SK-N-SH (cell line): ENCODE measurements at regions not wholly inside any gene's neighbourhood (a gene's known extent, or its start where the extent isn't known, plus 50 kb on each side); places are given as distances from the start of the nearest gene placed in this dataset.

Experiments
- CTCF ChIA-PET: fragments of 300-600, 350-600 bp; formaldehyde crosslinking; extraction: SDS; loops from one replicate; lab custom pipeline; 2021; lab: Yijun Ruan, JAX
- POLR2A ChIA-PET: fragments of 350-600 bp; sonication (Branson Sonifier 250); formaldehyde crosslinking; extraction: SDS; loops from one replicate; lab custom pipeline; 2020; ENCODE audit warnings: antibody characterized with exemption, inconsistent platforms; lab: Yijun Ruan, JAX
- DNase-seq: peaks from one replicate; pipeline ENCODE4 v3.0.0; 2012
- H2AFZ ChIP-seq: fragments of 200-600 bp; sonication (generic); 2 replicates; pipeline ENCODE4 v1.8.1; 2016; ENCODE audit warnings: antibody characterized with exemption, mild to moderate bottlenecking, low read depth
- H3F3A ChIP-seq: fragments of 200-600 bp; sonication (generic); replicated peaks from 2 replicates; pipeline ENCODE3; 2016; ENCODE audit warnings: antibody characterized with exemption, mild to moderate bottlenecking; ENCODE audit not compliant: insufficient read depth
- H3K27ac ChIP-seq, 2 experiments: fragments of 200-500 bp in 1 of 2; fragments of 200-600 bp in 1 of 2; sonication (Bioruptor generic) in 1 of 2; sonication (generic), shearing (Covaris generic) in 1 of 2; 2 replicates each; pipeline versions ENCODE4 v1.5.1 to v1.6.1; 2014 to 2016; ENCODE audit warnings: low read depth in 2 of 2, inconsistent platforms in 1 of 2, low read length in 1 of 2, mild to moderate bottlenecking in 1 of 2, mixed read lengths in 1 of 2
- H3K27me3 ChIP-seq: fragments of 200-600 bp; sonication (generic), shearing (Covaris generic); 2 replicates; pipeline ENCODE4 v1.6.1; 2016; ENCODE audit warnings: mixed run types; ENCODE audit not compliant: insufficient read depth
- H3K36me3 ChIP-seq, 2 experiments: fragments of 200-500 bp in 1 of 2; fragments of 200-600 bp in 1 of 2; sonication (Bioruptor generic) in 1 of 2; sonication (generic) in 1 of 2; replicated peaks in 1 of 2; 2 replicates each; pipeline versions ENCODE3 to v1.5.1; 2014 to 2016; ENCODE audit warnings: low read length in 1 of 2, mild to moderate bottlenecking in 1 of 2; ENCODE audit not compliant: insufficient read depth in 2 of 2, control insufficient read depth in 1 of 2
- H3K4me1 ChIP-seq, 2 experiments: fragments of 200-500 bp in 1 of 2; fragments of 200-600 bp in 1 of 2; sonication (Bioruptor generic) in 1 of 2; sonication (generic), shearing (Covaris generic) in 1 of 2; 2 replicates each; pipeline versions ENCODE4 v1.5.1 to v1.6.1; 2014 to 2016; ENCODE audit warnings: low read depth in 1 of 2, low read length in 1 of 2, mixed run types in 1 of 2; ENCODE audit not compliant: insufficient read depth in 2 of 2, control insufficient read depth in 1 of 2
- H3K4me2 ChIP-seq: fragments of 200-600 bp; sonication (generic), shearing (Covaris generic); 2 replicates; pipeline ENCODE4 v1.6.1; 2017; ENCODE audit warnings: mixed run types
- H3K4me3 ChIP-seq, 2 experiments: fragments of 200-500 bp in 1 of 2; fragments of 200-600 bp in 1 of 2; sonication (Bioruptor generic) in 1 of 2; sonication (generic), shearing (Covaris generic) in 1 of 2; 2 replicates each; pipeline versions ENCODE4 v1.5.1 to v1.8.1; 2014 to 2016; ENCODE audit warnings: low read depth in 2 of 2, inconsistent platforms in 1 of 2, low read length in 1 of 2, mild to moderate bottlenecking in 1 of 2, mixed read lengths in 1 of 2, moderate library complexity in 1 of 2
- H3K79me2 ChIP-seq: fragments of 200-600 bp; sonication (generic); 2 replicates; pipeline ENCODE4 v1.8.1; 2017; ENCODE audit warnings: mild to moderate bottlenecking; ENCODE audit not compliant: insufficient read depth
- H3K9ac ChIP-seq: fragments of 200-600 bp; sonication (generic); 2 replicates; pipeline ENCODE4 v1.6.1; 2017; ENCODE audit warnings: mixed run types
- H3K9me2 ChIP-seq: fragments of 200-600 bp; sonication (generic); 2 replicates; pipeline ENCODE4 v1.6.1; 2017; ENCODE audit warnings: mixed run types
- H3K9me3 ChIP-seq: fragments of 200-600 bp; sonication (generic); 2 replicates; pipeline ENCODE4 v1.6.1; 2017; ENCODE audit warnings: mixed run types, mild to moderate bottlenecking, moderate library complexity
- H4K20me1 ChIP-seq: fragments of 200-600 bp; sonication (generic); 2 replicates; pipeline ENCODE4 v1.6.1; 2017; ENCODE audit warnings: mild to moderate bottlenecking, mixed run types; ENCODE audit not compliant: insufficient read depth
- CHD2 ChIP-seq: fragments of 150-350 bp; IDR thresholded peaks from 2 replicates; pipeline ENCODE4 v1.6.1; 2018; ENCODE audit warnings: low read length; ENCODE audit not compliant: partially characterized antibody
- ELF1 ChIP-seq: IDR thresholded peaks from 2 replicates; pipeline ENCODE4 v1.4.0; 2012
- EZH2phosphoT487 ChIP-seq: fragments of 200-600 bp; sonication (generic); IDR thresholded peaks from 2 replicates; pipeline ENCODE4 v1.6.1; 2017; ENCODE audit warnings: low read depth, mixed run types, mild to moderate bottlenecking, antibody characterized with exemption, moderate library complexity, borderline replicate concordance
- FOSL2 ChIP-seq: IDR thresholded peaks from 2 replicates; pipeline ENCODE4 v1.4.0; 2012; ENCODE audit warnings: low read depth, mild to moderate bottlenecking, moderate library complexity, borderline replicate concordance
- FOXJ3 ChIP-seq: sonication (generic); formaldehyde crosslinking; IDR thresholded peaks from 2 replicates; pipeline ENCODE4 v1.5.1; 2020; ENCODE audit warnings: mild to moderate bottlenecking, missing genetic modification reagents
- JUND ChIP-seq: IDR thresholded peaks from 2 replicates; pipeline ENCODE4 v1.4.0; 2012
- MAX ChIP-seq: IDR thresholded peaks from 2 replicates; pipeline ENCODE4 v1.4.0; 2012; ENCODE audit warnings: low read depth
- POLR2AphosphoS5 ChIP-seq: IDR thresholded peaks from 2 replicates; pipeline ENCODE4 v1.6.1; 2012; ENCODE audit warnings: low read depth, low read length
- RCOR1 ChIP-seq: fragments of 150-350 bp; IDR thresholded peaks from 2 replicates; pipeline ENCODE4 v1.6.1; 2017; ENCODE audit warnings: antibody characterized with exemption, low read length
- RFX5 ChIP-seq: IDR thresholded peaks from 2 replicates; pipeline ENCODE4 v1.6.1; 2012; ENCODE audit warnings: mild to moderate bottlenecking, improper control_type of control experiment, low read length
- RXRA ChIP-seq: IDR thresholded peaks from 2 replicates; pipeline ENCODE4 v1.4.0; 2012; ENCODE audit warnings: low read depth, mild to moderate bottlenecking, borderline replicate concordance
- SMC3 ChIP-seq: IDR thresholded peaks from 2 replicates; pipeline ENCODE4 v1.6.1; 2012; ENCODE audit warnings: low read depth, low read length, improper control_type of control experiment
- TAF1 ChIP-seq: IDR thresholded peaks from 2 replicates; pipeline ENCODE4 v1.6.1; 2012; ENCODE audit warnings: low read depth, mild to moderate bottlenecking, low read length, moderate library complexity, borderline replicate concordance
- TCF12 ChIP-seq: IDR thresholded peaks from 2 replicates; pipeline ENCODE4 v1.4.0; 2012
- TEAD4 ChIP-seq: IDR thresholded peaks from 2 replicates; pipeline ENCODE4 v1.4.0; 2012; ENCODE audit warnings: mild to moderate bottlenecking, borderline replicate concordance; ENCODE audit not compliant: insufficient read depth
- YY1 ChIP-seq: IDR thresholded peaks from 2 replicates; pipeline ENCODE4 v1.4.0; 2012; ENCODE audit warnings: low read depth, mild to moderate bottlenecking
- WGBS: methylation state at CpG from one replicate; pipeline ENCODE4 v1.1.6; 2017; ENCODE audit warnings: low lambda C conversion rate; 5-methylcytosine and 5-hydroxymethylcytosine counted together
- TF ChIP-seq, protein P1 (sequence below): IDR thresholded peaks from 2 replicates; pipeline ENCODE4 v1.4.0; 2012; ENCODE audit warnings: low read depth, borderline replicate concordance
- TF ChIP-seq, protein P2 (sequence below): fragments of 150-350 bp; IDR thresholded peaks from 2 replicates; pipeline ENCODE4 v1.6.1; 2016; ENCODE audit warnings: mild to moderate bottlenecking, low read depth, low read length

DNA sequence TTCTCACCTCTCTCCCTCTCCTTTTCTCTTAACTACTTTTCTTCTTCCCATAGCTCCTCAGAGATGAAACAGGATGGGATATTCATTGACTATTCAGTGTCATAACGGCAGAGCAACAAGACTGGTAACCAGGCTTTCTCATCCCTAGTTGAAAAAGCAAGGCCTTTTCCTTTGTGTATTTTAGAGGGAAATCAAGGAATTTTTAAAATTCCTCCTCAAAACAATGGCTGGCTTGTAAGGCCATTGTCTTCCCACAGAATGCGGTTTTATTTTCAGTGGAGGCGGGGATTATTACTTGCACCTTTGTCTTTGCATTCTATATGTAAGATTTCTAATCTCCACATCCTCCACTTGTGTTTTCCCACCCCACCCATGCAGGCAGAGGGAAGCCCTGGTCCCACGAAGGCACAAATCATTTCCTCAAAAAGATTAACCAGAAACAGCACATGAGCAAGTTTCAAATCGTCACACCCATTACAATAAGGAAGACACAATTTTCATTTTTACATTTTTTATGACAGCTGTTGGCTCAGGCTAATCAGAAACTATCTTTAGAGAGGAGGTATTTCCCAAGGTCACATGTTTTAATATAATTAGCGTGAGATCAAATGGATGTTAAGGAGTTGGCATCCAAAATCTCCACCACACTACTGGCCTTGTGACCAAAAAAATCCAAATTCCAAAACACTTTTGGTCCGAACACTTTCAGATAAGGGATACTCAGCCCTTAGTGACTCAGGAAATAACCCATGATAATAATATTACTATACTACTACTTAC is 53.0 kb upstream of the KDR start:
- ChIA-PET POLR2A (no interaction called here), CTCF (no interaction called here)
- no peak overlapping the region for H3K9ac ChIP-seq
- no peak overlapping the region for H3K27ac ChIP-seq
- no peaks in the 10 kb centered on the region for H3K27me3 ChIP-seq
- WGBS: 77% methylated on average over 7 of the region's 7 CpGs
- no peaks in the 10 kb centered on the region for H3K36me3 ChIP-seq
- TF ChIP-seq, protein P1, sequence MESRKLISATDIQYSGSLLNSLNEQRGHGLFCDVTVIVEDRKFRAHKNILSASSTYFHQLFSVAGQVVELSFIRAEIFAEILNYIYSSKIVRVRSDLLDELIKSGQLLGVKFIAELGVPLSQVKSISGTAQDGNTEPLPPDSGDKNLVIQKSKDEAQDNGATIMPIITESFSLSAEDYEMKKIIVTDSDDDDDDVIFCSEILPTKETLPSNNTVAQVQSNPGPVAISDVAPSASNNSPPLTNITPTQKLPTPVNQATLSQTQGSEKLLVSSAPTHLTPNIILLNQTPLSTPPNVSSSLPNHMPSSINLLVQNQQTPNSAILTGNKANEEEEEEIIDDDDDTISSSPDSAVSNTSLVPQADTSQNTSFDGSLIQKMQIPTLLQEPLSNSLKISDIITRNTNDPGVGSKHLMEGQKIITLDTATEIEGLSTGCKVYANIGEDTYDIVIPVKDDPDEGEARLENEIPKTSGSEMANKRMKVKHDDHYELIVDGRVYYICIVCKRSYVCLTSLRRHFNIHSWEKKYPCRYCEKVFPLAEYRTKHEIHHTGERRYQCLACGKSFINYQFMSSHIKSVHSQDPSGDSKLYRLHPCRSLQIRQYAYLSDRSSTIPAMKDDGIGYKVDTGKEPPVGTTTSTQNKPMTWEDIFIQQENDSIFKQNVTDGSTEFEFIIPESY: no peak
- TF ChIP-seq, protein P2, sequence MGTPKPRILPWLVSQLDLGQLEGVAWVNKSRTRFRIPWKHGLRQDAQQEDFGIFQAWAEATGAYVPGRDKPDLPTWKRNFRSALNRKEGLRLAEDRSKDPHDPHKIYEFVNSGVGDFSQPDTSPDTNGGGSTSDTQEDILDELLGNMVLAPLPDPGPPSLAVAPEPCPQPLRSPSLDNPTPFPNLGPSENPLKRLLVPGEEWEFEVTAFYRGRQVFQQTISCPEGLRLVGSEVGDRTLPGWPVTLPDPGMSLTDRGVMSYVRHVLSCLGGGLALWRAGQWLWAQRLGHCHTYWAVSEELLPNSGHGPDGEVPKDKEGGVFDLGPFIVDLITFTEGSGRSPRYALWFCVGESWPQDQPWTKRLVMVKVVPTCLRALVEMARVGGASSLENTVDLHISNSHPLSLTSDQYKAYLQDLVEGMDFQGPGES: no peak
- TF ChIP-seq ELF1 (no peak), MAX (no peak), TAF1 (no peak), FOSL2 (no peak), RFX5 (no peak), FOXJ3 (CRISPR knock-in tag) (no peak)
- no peak for DNase-seq
- H3K9me3 ChIP-seq: no peaks in the 10 kb centered on the region
- H4K20me1 ChIP-seq: no peaks in the 10 kb centered on the region
- H3K4me2 ChIP-seq: no peak overlapping the region
- no peak overlapping the region for H2AFZ ChIP-seq
- H3F3A ChIP-seq: peaks cover 11% of the 10 kb centered on the region
- no peaks in the 10 kb centered on the region for H3K9me2 ChIP-seq
- no peaks in the 10 kb centered on the region for H3K79me2 ChIP-seq
- no peak overlapping the region for H3K4me3 ChIP-seq
- peaks cover 0 to 18% of the 10 kb centered on the region in 2 experiments; a peak in 3 of 4 replicates for H3K4me1 ChIP-seq

DNA sequence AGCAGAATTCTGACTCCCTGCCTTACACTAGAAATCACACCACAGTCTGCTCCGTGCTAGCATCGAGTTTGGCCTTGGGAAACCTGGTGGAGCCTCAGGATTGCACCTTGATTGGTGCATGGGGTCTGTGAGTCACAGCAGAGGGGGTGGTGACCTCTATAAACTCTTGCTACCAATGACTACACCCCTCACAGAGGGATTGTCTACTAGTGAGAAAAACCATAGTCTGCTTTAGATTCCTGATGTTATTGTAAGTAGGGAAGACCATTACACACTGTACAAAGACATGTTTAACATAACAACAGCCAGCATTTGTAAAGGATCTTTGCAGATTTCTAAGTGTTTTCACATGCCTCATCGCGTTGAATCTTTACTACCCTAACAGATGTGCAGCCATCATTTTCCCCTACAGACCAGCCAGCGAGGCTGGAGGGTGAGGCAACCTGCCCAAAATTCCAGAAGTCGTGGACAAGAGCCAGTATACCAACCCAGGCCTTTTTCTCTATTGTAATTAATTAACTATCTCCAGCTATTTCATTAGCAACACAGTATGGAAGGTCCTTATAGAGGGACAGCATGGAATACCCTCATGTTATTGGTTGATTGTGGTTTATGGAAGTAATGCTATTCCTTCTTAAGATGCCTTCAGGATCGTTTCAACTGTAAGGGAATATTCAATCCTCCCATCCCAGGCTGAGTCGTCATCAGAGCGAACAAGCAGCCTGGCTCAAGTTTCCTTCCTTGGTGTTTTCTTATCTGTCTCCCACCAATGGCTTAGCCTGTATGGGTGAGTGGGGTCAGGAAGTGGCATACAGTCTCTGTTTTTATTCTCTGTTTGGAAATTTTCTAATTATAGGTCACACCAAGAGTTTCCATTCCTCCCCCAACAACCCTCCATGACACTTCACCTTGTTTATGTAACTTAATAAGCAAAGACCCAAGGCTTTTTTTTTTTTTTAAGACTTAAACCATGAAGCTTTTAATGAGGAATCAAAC is 55.9 kb upstream of the KDR start:
- no peak overlapping the region for H3K4me2 ChIP-seq
- no peak overlapping the region for H2AFZ ChIP-seq
- peaks cover 19% of the 10 kb centered on the region for H3F3A ChIP-seq
- POLR2A ChIA-PET: no interaction called here
- TF ChIP-seq RXRA (no peak), RFX5 (no peak), TCF12 (no peak), POLR2AphosphoS5 (no peak), MAX (no peak), EZH2phosphoT487 (no peak), SMC3 (no peak), YY1 (no peak), TEAD4 (no peak), RCOR1 (no peak), CHD2 (no peak), TAF1 (no peak), JUND (no peak)
- TF ChIP-seq, protein P2: no peak
- no peaks in the 10 kb centered on the region for H3K9me3 ChIP-seq
- no peaks in the 10 kb centered on the region for H3K36me3 ChIP-seq
- H3K27ac ChIP-seq: no peak overlapping the region
- no peaks in the 10 kb centered on the region for H3K27me3 ChIP-seq
- WGBS: 71% methylated on average over 9 of the region's 9 CpGs
- no peaks in the 10 kb centered on the region for H3K9me2 ChIP-seq
- no peak for DNase-seq
- no peaks in the 10 kb centered on the region for H3K79me2 ChIP-seq
- no peak overlapping the region for H3K9ac ChIP-seq
- CTCF ChIA-PET: no interaction called here
- H3K4me1 ChIP-seq: peaks cover 0 to 19% of the 10 kb centered on the region in 2 experiments; a peak in 2 of 4 replicates
- H4K20me1 ChIP-seq: no peaks in the 10 kb centered on the region
- H3K4me3 ChIP-seq: no peak overlapping the region
